HEK293 (cell line): ENCODE measurements at regions not wholly inside any gene's neighbourhood (a gene's known extent, or its start where the extent isn't known, plus 50 kb on each side); places are given as distances from the start of the nearest gene placed in this dataset.

ENCODE experiments used
- CTCF ChIP-seq: fragments of 450-650 bp; formaldehyde crosslinking; IDR thresholded peaks from 2 replicates; pipeline ENCODE4 v1.5.1; 2016; ENCODE audit warnings: missing biosample characterization, missing genetic modification characterization
- ZNF23 ChIP-seq: fragments of 450-650 bp; formaldehyde crosslinking; IDR thresholded peaks from 2 replicates; pipeline ENCODE4 v1.5.1; 2016; ENCODE audit warnings: missing biosample characterization, missing genetic modification characterization, borderline replicate concordance

- TF ChIP-seq CTCF (tag by site-specific recombination) (no peak), ZNF23 (tag by site-specific recombination) (no peak)
Observed at GRCh38 chr4:117640836-117641235, 393.4 kb upstream of the NDST3 start.
